Panc1 (cell line): ENCODE measurements at regions not wholly inside any gene's neighbourhood (a gene's known extent, or its start where the extent isn't known, plus 50 kb on each side); places are given as distances from the start of the nearest gene placed in this dataset.

ENCODE experiments used
- ATAC-seq: fragments of 200-7000 bp; cut with Tn5 transposase; 2 replicates; pipeline ENCODE4 v1.9.1; 2020; ENCODE audit warnings: mild to moderate bottlenecking, moderate library complexity
- BruUV-seq: library from RNA; stranded (reverse); fragments of 400-500 nt; replicated peaks from 2 replicates; lab custom pipeline; 2021; lab: Mats Ljungman, UMichigan
- CTCF ChIA-PET: fragments of 300-600 bp; sonication (Branson Sonifier 250); formaldehyde crosslinking; loops from one replicate; lab custom pipeline; 2022; ENCODE audit warnings: antibody characterized with exemption; lab: Charles Lee
- POLR2A ChIA-PET: fragments of 300-600 bp; sonication (Branson Sonifier 250); formaldehyde crosslinking; loops from one replicate; lab custom pipeline; 2022; ENCODE audit warnings: antibody characterized with exemption; lab: Charles Lee
- DNase-seq: peaks from one replicate; pipeline ENCODE4 v3.0.0-alpha.2; 2010; ENCODE audit warnings: low read depth, low spot score
- H3K27ac ChIP-seq: 2 replicates; pipeline ENCODE4 v1.5.1; 2011; ENCODE audit warnings: mild to moderate bottlenecking, low read length, inconsistent platforms
- H3K27me3 ChIP-seq: fragments of 200-500 bp; sonication (Bioruptor generic); 2 replicates; pipeline ENCODE4 v1.6.0; 2014; ENCODE audit warnings: low read length, inconsistent platforms; ENCODE audit not compliant: control insufficient read depth, insufficient read depth
- H3K36me3 ChIP-seq: fragments of 200-500 bp; sonication (Bioruptor generic); 2 replicates; pipeline ENCODE4 v1.5.1; 2014; ENCODE audit warnings: inconsistent platforms, mild to moderate bottlenecking, low read length, moderate library complexity; ENCODE audit not compliant: control insufficient read depth, insufficient read depth
- H3K4me1 ChIP-seq: 2 replicates; pipeline ENCODE4 v1.5.1; 2011; ENCODE audit warnings: inconsistent platforms, mild to moderate bottlenecking, low read length, moderate library complexity; ENCODE audit not compliant: control insufficient read depth, insufficient read depth
- H3K4me3 ChIP-seq, 2 experiments: 2 replicates each; pipeline ENCODE4 v1.5.1; 2011 to 2012; ENCODE audit warnings: low read depth in 2 of 2, low read length in 2 of 2, mild to moderate bottlenecking in 2 of 2, inconsistent platforms in 1 of 2, moderate library complexity in 1 of 2
- H3K9me3 ChIP-seq: fragments of 200-500 bp; sonication (Bioruptor generic); 2 replicates; pipeline ENCODE4 v1.5.1; 2014; ENCODE audit warnings: low read depth, mild to moderate bottlenecking, inconsistent platforms, low read length, moderate library complexity; ENCODE audit not compliant: control insufficient read depth, insufficient read depth
- CTCF ChIP-seq: fragments of 450-650 bp; IDR thresholded peaks from 2 replicates; pipeline ENCODE4 v1.5.1; 2017; ENCODE audit warnings: mild to moderate bottlenecking
- POLR2AphosphoS5 ChIP-seq: IDR thresholded peaks from 2 replicates; pipeline ENCODE4 v1.6.1; 2012; ENCODE audit warnings: mild to moderate bottlenecking, low read depth, low read length, moderate library complexity
- REST ChIP-seq, 2 experiments: IDR thresholded peaks; 2 replicates each; pipeline ENCODE4 v1.6.1; 2011 to 2012; ENCODE audit warnings: low read depth in 2 of 2, control low read depth in 1 of 2, low read length in 1 of 2, mild to moderate bottlenecking in 1 of 2, moderate library complexity in 1 of 2; ENCODE audit not compliant: insufficient read depth in 1 of 2
- SIN3A ChIP-seq: IDR thresholded peaks from 2 replicates; pipeline ENCODE4 v1.6.1; 2012; ENCODE audit warnings: low read depth, mild to moderate bottlenecking, low read length, moderate library complexity, borderline replicate concordance; ENCODE audit not compliant: insufficient read depth
- TCF7L2 ChIP-seq: IDR thresholded peaks from 2 replicates; pipeline ENCODE4 v1.6.1; 2011; ENCODE audit warnings: mild to moderate bottlenecking, low read depth, low read length, inconsistent platforms
- in situ Hi-C: cut with HindIII; loops from 2 replicates; pipeline ENCODE4 v1.10.0; 2016; ENCODE audit warnings: low sequenced_read_pairs, low pct_unique_long_range_greater_than_20kb
- intact Hi-C: fragments of 100-400 bp; cut with micrococcal nuclease; formaldehyde crosslinking; loops from one replicate; pipeline ENCODE4 v1.10.0; 2022; ENCODE audit not compliant: unreplicated experiment

GRCh38 chr6:11392778-11393507 lies 144.6 kb upstream of the TMEM170B start:
- H3K4me1 ChIP-seq, result no peaks in the 10 kb centered on the region
- intact Hi-C loops (no loop called here), in situ Hi-C loops (no loop called here)
- no peak overlapping the region for H3K27ac ChIP-seq
- no TSS peak for BruUV-seq
- POLR2A ChIA-PET, result no interaction called here
- H3K36me3 ChIP-seq, result no peaks in the 10 kb centered on the region
- no peak for TF ChIP-seq CTCF
- no peak for TF ChIP-seq SIN3A
- TF ChIP-seq TCF7L2, result no peak
- TF ChIP-seq REST (IDR thresholded peaks at IDR 0.05; ENCODE audit: insufficient read depth in 1 of 2, low read depth in 2 of 2, low read length in 1 of 2), result no peak
- no peak for TF ChIP-seq POLR2AphosphoS5
- H3K27me3 ChIP-seq, result no peaks in the 10 kb centered on the region
- DNase-seq (no peak), ATAC-seq (no peak)
- no peaks in the 10 kb centered on the region for H3K9me3 ChIP-seq
- CTCF ChIA-PET, result no interaction called here
- no peak overlapping the region for H3K4me3 ChIP-seq

GRCh38 chr6:11391934-11392777 lies 145.4 kb upstream of the TMEM170B start:
- no peak overlapping the region for H3K27ac ChIP-seq
- no peaks in the 10 kb centered on the region for H3K4me1 ChIP-seq
- H3K27me3 ChIP-seq, result no peaks in the 10 kb centered on the region
- DNase-seq (no peak), ATAC-seq (no peak)
- ChIA-PET POLR2A (no interaction called here), CTCF (no interaction called here)
- BruUV-seq, result no TSS peak
- H3K4me3 ChIP-seq, result no peak overlapping the region
- no peaks in the 10 kb centered on the region for H3K9me3 ChIP-seq
- in situ Hi-C loops, result no loop called here
- TF ChIP-seq POLR2AphosphoS5 (no peak), CTCF (no peak), TCF7L2 (no peak), REST (IDR thresholded peaks at IDR 0.05; ENCODE audit: insufficient read depth in 1 of 2, low read depth in 2 of 2, low read length in 1 of 2) (no peak), SIN3A (no peak)
- H3K36me3 ChIP-seq, result no peaks in the 10 kb centered on the region
- intact Hi-C loops, result no loop called here
